Prostate gland (tissue), 2 donors: ENCODE measurements at regions not wholly inside any gene's neighbourhood (a gene's known extent, or its start where the extent isn't known, plus 50 kb on each side); places are given as distances from the start of the nearest gene placed in this dataset.
"Not testable (repeated sequence)": the region's sequence is repeated elsewhere in the genome, so short reads cannot be mapped to it uniquely, and the experiment has no call there.

Experiments used
- POLR2A ChIP-seq: fragments of 450-650 bp; IDR thresholded peaks from one replicate; pipeline ENCODE4 v1.6.1; 2016; ENCODE audit warnings: antibody characterized with exemption, mild to moderate bottlenecking
- POLR2AphosphoS5 ChIP-seq: sonication (generic); formaldehyde crosslinking; IDR thresholded peaks from one replicate; pipeline ENCODE4 v1.6.1; 2017; ENCODE audit warnings: antibody characterized with exemption
- TF ChIP-seq, protein P1 (sequence below), 4 experiments: fragments of 200-600 bp in 2 of 4; fragments of 450-650 bp in 2 of 4; sonication (generic) in 2 of 4; IDR thresholded peaks; 1 replicate in 3 of 4; 2 replicates in 1 of 4; pipeline ENCODE4 v1.5.1; 2016 to 2019; ENCODE audit warnings: antibody characterized with exemption in 4 of 4, mild to moderate bottlenecking in 2 of 4, moderate library complexity in 2 of 4

DNA sequence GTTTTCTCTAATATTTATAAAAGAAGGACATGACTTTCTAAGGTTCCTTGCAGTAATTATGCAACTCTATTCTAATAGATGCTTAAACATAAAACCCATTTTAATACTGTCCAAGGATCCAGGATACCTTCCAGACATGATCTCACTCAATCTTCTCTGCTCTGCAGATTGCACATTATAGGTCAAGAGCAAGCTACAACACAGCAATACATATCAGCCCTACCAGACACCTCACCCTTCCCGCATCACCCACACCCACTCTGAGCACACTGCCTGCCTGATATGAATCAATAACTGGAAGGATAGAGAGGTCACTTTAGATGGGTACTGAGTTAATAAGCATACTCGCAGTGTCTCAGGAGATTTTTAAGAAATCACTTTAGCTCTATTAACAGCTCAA is 74.0 kb upstream of the NBPF26 start:
- not testable (repeated sequence) for TF ChIP-seq POLR2A, POLR2AphosphoS5
- TF ChIP-seq, protein P1, sequence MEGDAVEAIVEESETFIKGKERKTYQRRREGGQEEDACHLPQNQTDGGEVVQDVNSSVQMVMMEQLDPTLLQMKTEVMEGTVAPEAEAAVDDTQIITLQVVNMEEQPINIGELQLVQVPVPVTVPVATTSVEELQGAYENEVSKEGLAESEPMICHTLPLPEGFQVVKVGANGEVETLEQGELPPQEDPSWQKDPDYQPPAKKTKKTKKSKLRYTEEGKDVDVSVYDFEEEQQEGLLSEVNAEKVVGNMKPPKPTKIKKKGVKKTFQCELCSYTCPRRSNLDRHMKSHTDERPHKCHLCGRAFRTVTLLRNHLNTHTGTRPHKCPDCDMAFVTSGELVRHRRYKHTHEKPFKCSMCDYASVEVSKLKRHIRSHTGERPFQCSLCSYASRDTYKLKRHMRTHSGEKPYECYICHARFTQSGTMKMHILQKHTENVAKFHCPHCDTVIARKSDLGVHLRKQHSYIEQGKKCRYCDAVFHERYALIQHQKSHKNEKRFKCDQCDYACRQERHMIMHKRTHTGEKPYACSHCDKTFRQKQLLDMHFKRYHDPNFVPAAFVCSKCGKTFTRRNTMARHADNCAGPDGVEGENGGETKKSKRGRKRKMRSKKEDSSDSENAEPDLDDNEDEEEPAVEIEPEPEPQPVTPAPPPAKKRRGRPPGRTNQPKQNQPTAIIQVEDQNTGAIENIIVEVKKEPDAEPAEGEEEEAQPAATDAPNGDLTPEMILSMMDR (IDR thresholded peaks at IDR 0.05): not testable (repeated sequence)
